ENCODE measurements at regions not wholly inside any gene's neighbourhood (a gene's known extent, or its start where the extent isn't known, plus 50 kb on each side); places are given as distances from the start of the nearest gene placed in this dataset.
"Not testable (repeated sequence)": the region's sequence is repeated elsewhere in the genome, so short reads cannot be mapped to it uniquely, and the experiment has no call there.

DNA sequence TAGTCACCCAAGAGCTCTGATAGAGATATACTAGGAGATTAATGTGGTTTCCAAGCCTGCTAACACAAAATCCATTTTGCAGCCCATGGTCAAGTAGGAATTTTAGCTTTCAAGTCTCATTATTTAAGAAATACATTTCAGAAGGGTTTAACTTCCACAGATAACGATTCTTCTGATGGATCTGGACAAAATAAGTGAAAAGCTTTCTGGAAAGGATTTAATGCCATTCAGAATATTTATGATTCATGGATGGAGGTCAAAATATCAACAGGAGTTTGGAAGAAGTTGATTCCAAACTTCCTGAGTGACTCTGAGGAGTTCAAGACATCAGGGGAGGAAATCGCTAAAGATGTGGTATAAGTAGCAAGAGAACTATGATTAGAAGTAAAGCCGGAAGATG lies 214.6 kb downstream of the ATXN7L3B start:
- H3K36me3 ChIP-seq: no peaks in the 10 kb centered on the region
- no peaks in the 10 kb centered on the region for H3K9me3 ChIP-seq
- TF ChIP-seq, protein P1, sequence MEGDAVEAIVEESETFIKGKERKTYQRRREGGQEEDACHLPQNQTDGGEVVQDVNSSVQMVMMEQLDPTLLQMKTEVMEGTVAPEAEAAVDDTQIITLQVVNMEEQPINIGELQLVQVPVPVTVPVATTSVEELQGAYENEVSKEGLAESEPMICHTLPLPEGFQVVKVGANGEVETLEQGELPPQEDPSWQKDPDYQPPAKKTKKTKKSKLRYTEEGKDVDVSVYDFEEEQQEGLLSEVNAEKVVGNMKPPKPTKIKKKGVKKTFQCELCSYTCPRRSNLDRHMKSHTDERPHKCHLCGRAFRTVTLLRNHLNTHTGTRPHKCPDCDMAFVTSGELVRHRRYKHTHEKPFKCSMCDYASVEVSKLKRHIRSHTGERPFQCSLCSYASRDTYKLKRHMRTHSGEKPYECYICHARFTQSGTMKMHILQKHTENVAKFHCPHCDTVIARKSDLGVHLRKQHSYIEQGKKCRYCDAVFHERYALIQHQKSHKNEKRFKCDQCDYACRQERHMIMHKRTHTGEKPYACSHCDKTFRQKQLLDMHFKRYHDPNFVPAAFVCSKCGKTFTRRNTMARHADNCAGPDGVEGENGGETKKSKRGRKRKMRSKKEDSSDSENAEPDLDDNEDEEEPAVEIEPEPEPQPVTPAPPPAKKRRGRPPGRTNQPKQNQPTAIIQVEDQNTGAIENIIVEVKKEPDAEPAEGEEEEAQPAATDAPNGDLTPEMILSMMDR (IDR thresholded peaks at IDR 0.05): no peak
- DNase-seq (ENCODE audit: low spot score): no peak
- no peaks in the 10 kb centered on the region for H3K4me1 ChIP-seq
- H3K27ac ChIP-seq: no peak overlapping the region
- no peak overlapping the region for H3K4me3 ChIP-seq
- H3K27me3 ChIP-seq: no peaks in the 10 kb centered on the region

DNA sequence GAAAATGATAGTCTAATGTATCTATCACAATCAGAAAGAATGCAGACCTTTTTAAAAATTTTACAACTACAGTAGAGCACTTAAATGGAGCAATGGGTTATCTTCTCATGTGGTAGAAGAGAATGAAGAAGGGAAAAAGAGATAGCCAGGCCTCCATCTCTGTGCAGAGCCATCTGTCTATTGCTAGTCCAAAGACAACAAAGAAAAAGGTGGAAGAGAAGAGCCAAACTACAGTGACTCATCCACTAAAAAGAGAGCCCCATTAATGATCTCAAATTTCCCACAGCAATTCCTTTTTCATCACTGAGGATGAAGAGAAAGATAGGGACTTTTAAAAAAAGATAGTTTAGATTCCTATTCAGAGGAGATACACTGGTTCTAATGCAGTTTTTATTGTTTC lies 232.9 kb downstream of the ATXN7L3B start:
- Histone ChIP-seq H3K4me3 (no peak overlapping the region), H3K9me3 (no peaks in the 10 kb centered on the region)
- TF ChIP-seq, protein P1 (IDR thresholded peaks at IDR 0.05): no peak

DNA sequence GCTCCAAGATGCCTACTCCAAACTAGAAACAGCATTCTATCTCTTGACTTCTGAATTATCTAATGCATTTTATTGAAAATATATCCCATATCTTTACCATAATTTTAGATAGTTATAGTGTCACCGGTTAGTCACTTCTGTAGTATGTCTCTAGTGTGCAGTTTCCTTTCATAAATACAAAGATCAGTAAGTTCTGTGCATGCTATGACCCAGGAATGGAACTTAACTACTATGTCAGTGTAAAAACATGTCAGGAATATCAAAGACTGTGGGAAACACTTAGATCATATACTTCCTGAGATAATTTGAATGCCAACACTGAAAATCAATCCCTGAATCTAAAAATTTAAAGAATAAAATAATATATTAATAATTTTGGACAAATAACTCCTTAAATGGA lies 237.6 kb downstream of the ATXN7L3B start:
- no peaks in the 10 kb centered on the region for H3K36me3 ChIP-seq
- H3K9me3 ChIP-seq: no peaks in the 10 kb centered on the region
- no peaks in the 10 kb centered on the region for H3K4me1 ChIP-seq
- H3K4me3 ChIP-seq: no peak overlapping the region
- TF ChIP-seq, protein P1 (IDR thresholded peaks at IDR 0.05): no peak
- no peak overlapping the region for H3K27ac ChIP-seq
- no peak for DNase-seq (ENCODE audit: low spot score)
- no peaks in the 10 kb centered on the region for H3K27me3 ChIP-seq

More for the DNA sequence above, 232.9 kb downstream of the ATXN7L3B start:
- Histone ChIP-seq H3K4me1 (no peaks in the 10 kb centered on the region), H3K27me3 (no peaks in the 10 kb centered on the region), H3K36me3 (no peaks in the 10 kb centered on the region), H3K27ac (no peak overlapping the region)
- no peak for DNase-seq (ENCODE audit: low spot score)

DNA sequence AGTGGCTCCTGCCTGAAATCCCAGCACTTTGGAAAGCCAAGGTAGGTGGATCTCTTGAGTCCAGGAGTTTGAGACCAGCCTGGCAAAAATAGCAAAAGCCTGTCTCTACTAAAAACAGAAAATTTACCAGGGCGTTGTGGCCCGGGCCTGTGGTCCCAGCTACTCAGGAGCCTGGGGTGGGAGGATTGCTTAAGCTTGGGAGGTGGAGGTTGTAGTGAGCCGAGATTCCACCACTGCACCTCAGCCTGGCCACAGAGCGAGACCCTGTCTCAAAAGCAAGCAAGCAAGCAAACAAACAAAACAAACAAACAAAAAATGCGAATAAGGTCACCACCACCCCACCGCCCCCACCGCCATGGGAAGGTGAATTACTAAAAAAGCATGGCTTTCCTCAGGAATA lies 238.7 kb downstream of the ATXN7L3B start:
- Histone ChIP-seq H3K4me3 (no peak overlapping the region), H3K27ac (no peak overlapping the region), H3K36me3 (no peaks in the 10 kb centered on the region), H3K27me3 (no peaks in the 10 kb centered on the region), H3K9me3 (no peaks in the 10 kb centered on the region), H3K4me1 (no peaks in the 10 kb centered on the region)
- TF ChIP-seq, protein P1 (IDR thresholded peaks at IDR 0.05): no peak
- DNase-seq (ENCODE audit: low spot score): no peak

DNA sequence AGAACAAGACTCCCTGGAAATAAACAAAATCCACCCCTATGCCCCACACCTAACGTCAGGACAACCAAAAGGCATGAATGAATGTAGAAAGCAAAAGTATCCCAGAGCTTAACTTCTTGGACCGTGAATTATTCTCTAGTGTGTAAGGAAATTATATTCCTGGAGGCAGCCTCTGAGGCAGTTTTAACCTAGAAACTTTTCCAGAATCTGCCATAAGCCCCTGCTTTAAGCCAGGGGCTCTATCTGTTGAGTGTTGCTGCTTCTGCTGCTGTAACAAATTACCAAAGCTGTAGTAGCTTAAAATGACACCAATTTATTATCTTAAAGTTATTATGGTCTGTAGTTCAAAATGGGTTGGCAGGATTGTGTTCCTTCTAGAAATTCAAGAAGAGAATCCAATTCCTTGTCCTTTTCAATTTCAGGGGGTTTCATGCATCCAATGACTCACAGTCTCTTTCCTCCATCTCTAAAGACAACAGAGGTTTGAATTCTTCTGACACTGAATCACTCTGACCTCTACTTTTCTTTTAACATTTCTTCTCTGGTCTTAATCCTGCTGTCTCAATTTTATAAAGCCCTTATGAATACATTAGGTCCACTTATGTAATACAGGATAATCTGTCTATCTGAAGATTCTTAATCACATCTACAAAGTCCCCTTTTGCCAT lies 242.7 kb downstream of the ATXN7L3B start:
- Histone ChIP-seq H3K4me1 (no peaks in the 10 kb centered on the region), H3K27me3 (no peaks in the 10 kb centered on the region), H3K36me3 (no peaks in the 10 kb centered on the region), H3K27ac (no peak overlapping the region), H3K9me3 (no peaks in the 10 kb centered on the region), H3K4me3 (no peak overlapping the region)
- TF ChIP-seq, protein P1 (IDR thresholded peaks at IDR 0.05): no peak
- no peak for DNase-seq (ENCODE audit: low spot score)

DNA sequence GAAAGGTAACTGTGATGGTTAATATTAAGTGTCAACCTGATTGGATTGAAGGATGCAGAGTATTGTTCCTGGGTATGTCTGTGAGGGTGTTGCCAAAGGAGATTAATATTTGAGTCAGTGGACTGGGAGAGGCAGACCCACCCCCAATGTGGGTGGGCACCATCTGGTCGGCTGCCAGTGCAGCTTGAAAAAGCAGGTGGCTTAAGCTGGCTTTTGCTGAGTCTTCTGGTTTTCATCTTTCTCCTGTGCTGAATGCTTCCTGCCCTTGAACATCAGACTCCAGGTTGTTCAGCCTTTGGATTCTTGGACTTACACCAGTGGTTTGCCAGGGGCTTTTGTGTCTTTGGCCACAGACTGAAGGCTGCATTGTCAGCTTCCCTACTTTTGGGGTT lies 243.2 kb downstream of the ATXN7L3B start:
- not testable (repeated sequence) for H3K27ac ChIP-seq; H3K4me3 ChIP-seq; H3K4me1 ChIP-seq; H3K36me3 ChIP-seq; DNase-seq (ENCODE audit: low spot score); H3K9me3 ChIP-seq; H3K27me3 ChIP-seq

Measured in right atrium auricular region (tissue), 2 donors.